CD4-positive, alpha-beta T cell treated with Interleukin-17A for 4 hours (primary cell): ENCODE measurements at regions not wholly inside any gene's neighbourhood (a gene's known extent, or its start where the extent isn't known, plus 50 kb on each side); places are given as distances from the start of the nearest gene placed in this dataset.
"Not testable (repeated sequence)": the region's sequence is repeated elsewhere in the genome, so short reads cannot be mapped to it uniquely, and the experiment has no call there.

Experiments used
- DNase-seq: peaks from one replicate; pipeline ENCODE4 v3.0.0-alpha.2; 2020; ENCODE audit warnings: mixed read lengths

DNA sequence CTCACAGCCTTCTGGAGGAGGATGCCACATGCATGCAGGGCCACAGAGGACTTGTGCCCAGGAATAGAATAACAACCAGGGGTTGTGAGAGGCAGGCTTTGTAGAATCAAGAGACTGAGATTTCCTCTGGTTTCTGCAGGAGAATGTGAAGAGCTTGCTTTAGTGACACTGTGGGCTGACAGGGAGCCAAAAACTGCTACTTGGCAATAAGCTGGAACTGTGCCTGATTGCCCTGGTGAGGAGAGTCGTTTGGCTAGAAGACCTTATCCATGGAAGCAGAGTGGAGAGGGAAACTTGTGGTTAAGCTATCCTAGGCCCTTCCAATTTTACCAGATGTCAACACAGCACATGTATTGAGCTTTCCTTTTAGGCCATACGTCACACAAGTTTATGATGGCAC is 902.1 kb downstream of the MRPL39 start:
- no peak for DNase-seq

DNA sequence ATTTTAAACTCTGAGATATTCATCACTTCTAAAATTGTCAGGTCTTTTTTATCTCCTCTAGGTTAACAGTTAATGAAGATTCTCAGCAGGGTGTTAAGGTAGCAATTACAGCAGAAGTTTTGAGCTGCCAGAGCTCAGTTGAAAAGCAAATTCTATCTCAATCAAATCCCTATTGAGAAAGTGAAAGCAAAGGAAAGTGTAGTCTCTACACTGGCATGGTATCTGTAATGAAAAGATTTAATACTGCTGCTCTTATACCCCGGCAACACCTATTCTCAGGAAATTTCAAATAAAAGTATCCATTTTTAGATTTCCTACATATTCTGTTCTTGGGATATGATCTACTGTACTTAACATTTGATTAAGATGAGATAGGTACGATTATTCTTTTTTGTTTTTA is 913.5 kb downstream of the MRPL39 start:
- DNase-seq, result no peak

DNA sequence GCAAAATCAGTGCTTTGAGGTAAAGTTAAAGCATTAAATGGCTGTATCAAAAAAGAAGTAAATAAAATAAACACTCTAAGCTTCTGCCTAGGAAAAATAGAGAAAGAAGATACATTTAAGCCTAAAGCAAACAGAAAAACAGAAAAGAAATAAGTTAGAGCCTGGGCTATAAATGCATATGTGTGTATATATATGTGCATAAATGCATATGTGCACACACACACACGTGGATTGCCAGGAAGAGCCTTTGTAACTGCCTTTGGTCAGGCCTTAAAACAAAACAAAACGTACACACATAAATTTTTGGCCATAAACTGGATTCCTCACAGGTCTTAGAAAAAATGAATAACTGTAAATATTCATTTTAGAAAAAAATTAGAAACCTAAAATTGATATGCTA is 925.8 kb downstream of the MRPL39 start:
- no peak for DNase-seq

DNA sequence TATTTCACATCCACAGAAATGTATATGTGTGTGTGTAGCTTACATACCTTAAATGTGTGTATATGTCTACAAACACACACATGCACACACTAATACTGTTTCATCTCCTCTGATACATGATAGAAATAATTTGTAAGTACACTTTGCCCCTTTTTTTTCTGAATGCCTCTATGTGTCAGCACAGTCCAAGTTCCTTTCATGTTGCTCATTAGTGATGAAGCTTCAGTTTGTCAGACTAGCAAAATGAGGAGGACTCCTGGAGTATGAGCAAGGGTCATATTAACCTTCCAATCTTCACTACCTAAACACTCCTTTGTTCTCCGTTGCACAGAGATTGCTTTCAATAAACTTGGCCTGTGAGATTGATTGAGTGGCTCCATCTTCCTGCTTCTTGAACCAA is 935.4 kb downstream of the MRPL39 start:
- DNase-seq, result no peak

DNA sequence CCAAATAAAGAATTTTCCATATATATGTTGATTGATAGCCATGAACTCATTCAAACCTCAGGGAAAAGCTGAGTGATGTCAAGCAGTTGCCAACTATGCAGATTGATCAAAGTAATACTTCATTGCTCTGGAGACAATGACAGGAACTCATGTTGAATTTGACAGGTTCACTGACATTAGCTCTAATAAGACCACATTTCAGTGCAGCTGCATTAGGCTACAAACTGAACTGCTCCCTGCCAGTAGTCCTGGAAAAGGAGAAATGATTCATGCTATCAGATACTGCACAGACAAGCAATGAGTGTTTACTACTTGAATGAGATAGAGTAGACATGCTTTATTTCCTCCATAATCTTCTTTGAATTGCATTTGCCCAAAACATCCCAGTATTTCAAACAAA is 948.4 kb downstream of the MRPL39 start:
- no peak for DNase-seq

DNA sequence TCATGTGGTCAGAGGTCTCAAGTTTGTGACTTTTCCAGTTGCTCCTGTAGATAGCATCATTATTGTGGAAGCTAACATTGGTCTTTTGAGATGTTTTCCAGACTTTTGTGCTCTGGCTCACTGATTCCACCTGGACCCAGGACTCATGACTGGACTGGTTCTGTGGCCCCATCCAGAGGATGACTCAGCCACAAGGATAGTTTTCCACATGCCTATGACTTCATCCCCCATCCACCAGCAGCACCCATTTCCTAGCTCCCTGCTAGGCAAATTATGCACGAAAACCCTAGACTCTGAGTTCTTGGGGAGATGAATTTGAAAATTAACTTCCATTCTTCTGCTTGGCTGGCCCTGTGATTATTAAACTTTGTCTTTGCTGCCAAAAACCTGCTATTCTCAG is 949.3 kb downstream of the MRPL39 start:
- DNase-seq, result no peak

DNA sequence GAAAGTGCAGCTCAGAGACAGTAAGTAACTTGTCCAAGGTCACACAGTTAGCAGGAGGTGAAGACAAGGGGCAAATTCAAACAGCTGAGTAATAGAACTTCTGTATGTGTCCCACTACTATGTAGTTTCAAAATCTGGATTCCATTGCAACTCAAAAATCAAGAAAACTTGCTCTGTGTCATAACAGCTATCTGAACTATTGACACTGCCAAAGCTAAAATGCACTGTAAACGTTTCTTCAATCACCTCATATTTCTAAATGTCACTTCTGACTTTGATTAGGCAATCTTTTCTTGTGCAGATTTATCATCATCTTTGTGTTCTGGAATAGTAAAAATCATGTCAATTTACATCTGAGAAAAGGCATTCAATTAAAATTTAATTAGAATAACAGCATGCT is 957.6 kb downstream of the MRPL39 start:
- DNase-seq, result no peak

DNA sequence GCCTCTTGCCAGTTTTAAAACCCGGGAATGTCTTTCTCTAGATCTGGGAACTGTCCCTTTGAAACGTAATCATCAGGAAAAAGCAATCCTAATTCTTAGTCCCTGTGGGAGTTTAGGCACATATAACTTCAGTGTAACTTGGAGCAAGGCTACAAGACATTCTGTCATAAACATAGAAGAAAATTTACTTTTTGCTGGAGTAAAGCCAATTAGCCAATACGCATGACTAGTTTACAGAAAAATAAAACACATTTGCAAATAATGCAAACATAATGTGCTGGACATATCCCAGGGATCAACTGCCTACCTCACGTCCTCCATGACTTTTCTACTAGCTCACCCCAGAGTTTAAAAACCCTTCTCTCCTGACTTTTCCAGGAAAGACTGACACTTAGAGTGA is 970.6 kb downstream of the MRPL39 start:
- DNase-seq, result no peak

DNA sequence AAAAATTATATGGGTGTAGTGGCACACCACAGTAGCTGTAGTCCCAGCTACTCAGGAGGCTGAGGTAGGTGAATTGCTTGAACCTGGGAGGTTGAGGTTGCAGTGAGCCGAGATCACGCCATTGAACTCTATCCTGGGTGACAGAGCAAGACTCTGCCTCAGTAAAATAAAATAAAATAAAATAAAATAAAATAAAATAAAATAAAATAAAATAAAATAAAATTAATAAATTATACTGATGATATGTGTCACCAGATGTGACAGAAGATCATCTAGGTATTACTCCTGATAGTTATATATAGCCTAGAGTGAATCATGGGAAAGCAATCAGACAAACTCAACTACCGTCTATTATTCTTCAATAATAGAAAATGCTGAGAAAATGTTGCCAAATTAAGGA is 972.5 kb downstream of the MRPL39 start:
- no peak for DNase-seq

DNA sequence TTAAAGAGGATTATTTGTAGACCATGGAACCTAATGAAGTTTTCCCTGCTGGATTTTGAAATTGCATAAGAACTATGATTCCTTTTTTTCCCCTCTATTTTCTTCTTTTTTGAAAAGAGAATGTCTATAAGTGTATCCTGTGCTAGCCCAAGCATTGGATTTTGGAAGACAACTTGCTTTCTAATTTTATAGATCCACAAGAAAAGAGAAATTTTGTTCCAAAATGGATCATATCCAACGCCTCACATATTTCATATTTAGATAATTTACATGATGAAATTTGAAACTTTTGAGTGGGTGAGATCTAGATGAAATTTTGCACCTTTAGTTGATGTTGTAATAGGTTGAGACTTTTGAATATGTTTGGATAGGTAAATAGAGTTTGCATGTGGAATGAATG is 978.7 kb downstream of the MRPL39 start:
- no peak for DNase-seq

DNA sequence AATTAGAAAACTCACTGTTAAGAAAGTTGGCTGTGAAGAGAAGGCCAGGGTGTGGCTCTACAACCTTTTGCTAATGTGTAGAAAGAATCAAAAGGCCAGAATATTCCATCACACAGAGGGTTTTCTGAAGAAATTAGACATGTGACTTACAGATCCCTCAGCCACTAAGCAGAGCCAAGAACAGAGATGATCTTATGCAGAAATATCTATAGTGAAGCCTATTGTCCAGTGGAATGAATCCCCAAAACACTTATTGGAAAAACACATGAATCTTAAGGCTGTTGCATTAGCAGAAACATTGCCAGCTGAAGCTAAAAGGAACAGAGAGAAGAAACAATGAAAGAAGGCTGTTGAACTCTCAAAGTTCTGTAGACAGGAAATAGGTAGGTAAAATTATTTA is 979.2 kb downstream of the MRPL39 start:
- no peak for DNase-seq

DNA sequence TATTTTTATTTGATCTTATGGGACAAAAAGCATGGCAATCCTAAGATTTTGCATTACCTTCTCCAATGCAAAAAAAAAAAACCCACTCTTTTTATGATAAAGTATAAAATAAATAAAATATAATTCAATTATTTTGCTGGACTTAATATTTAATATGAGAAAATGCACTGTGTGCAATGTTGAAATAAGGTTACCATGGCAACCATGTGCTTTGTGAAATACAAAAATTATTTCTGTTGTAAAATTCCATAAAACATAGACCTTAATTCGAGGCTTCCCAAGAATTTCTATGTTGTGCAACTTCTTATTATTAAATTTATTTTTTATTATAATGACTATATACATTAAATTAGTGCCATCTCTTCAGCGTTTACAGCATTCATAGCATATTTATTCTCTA is 989.5 kb downstream of the MRPL39 start:
- DNase-seq, result no peak

DNA sequence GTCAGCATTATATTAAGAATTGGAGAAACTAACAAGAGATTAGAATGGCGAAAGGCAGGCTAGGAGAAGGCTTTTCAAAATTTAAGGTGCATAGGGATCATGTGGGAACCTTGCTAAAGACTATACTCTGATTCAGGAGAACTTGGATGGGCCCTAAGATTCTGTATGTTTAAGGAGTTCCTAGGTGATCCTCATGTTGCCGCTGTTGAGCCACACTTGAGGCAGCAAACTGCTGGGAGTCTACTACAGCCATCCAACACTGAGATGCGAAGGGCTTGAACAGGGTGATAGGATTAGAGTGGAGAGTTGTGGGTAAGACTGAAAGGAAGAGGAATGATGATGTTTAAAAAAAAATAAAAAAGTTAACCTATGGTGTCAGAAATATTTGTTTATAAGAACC is 1013.2 kb downstream of the MRPL39 start:
- DNase-seq, result no peak

DNA sequence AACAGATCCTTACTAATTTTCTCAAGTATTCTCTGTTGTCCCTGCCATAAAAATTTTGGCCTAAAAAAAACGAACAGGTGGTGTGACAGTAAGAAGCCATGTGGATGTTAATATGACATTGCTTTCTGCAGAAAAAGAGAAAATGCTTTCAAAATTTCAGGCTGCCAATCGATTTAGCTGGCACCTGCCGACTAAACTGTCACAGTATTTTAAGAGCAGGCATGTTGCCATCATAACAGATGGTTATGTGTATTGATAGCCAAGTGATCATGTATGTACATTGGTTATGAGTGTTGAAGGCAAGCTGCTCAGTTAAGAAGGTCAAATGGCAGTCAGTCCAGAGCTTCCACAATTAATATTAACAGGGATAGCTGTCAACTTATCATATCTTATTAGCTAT is 1017.0 kb downstream of the MRPL39 start:
- no peak for DNase-seq

DNA sequence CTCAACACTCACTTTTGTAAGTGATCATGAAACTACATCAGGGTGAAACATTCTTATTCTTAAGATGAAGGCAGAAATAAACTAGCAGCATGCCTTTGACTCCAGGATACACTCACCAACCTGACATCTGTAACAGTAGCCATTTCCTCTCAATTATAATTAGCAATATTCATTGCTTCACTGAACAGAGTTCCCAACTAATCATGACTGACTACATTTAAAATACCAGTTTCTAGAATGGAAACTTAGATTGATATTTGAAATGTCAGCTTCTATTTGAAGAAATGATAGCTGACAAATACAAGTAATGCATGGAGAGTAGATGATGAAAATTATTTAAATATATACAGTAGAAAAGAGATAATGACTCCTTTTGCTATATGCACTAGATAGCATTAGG is 1023.8 kb downstream of the MRPL39 start:
- no peak for DNase-seq

DNA sequence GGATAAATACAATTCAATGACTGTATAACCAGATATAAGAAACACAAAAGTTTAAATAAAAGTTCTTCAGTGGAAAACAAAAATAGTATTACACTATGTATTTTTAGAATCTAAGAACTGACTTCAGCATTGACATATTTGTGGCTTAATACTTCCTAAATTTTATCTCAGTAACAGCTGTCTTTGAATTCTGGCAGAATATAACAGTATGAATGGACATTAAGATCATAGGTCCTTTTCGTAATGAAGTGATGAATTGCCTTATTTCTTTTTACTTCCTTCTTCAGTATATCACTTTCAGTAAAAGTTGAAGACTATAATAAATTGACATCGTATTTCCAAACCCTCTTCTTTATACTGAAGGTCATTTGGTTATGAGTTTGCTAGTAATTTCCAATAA is 1030.0 kb downstream of the MRPL39 start:
- no peak for DNase-seq

DNA sequence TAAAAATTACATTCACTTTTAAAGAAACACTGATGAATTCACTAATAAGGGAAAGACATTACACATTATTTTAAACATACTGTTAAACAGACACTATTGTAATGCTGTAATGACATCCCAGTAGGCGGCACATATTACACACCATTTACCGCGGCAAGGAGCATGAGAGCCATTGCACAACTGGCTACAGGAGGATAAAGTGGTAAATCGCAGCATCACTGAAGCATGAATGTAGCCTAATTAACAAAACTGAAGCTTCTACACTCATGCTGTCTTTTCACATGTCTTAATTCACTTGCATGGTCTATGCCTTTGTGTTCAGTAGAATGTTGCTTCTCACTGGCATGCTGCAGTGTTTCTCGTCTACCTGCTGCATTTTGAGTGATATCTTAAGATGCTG is 1046.0 kb downstream of the MRPL39 start:
- no peak for DNase-seq

DNA sequence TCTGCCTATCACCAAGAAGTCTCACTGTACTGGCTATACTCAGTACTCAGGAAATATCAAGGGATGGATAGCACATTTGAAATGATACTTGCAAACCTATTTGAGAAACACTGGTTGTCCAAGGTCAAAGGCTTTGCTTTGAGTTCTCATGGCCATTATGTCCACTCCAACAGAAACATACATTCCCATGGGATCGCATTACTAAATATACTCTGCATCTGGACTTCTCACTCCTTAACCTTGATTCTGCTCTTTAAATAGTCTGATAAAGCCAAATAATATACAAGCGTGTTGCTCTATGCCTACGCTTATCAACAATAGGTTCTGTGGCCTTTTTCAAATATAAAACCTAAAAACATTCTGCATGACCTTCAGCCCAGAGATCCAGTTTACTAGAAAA is 1054.8 kb downstream of the MRPL39 start:
- no peak for DNase-seq

DNA sequence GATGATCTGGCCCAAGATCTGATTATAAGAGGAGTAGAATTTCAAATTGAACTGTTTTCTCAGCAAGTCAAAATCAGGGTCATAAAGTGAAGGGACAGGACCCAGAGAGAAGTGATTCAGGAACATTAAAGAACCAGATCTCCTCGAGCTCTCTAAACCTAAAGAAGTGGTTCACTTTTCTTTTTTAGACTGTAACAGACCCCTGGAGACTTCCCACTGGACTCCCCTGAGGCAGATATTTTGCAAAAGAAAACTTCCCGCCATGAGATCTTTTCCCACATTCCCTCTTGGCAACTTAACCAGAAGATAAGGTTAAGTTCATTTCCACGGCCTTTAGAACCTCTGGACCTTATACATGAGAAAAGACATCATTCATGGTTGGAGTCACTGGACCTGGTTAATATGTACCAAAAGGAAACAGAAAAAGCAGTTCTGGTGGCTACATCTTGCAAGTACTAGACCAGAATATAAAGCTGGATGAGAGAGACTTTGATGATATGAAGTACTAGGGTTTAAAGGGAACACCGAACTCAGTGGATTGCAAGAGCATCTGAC is 1061.4 kb downstream of the MRPL39 start:
- no peak for DNase-seq

DNA sequence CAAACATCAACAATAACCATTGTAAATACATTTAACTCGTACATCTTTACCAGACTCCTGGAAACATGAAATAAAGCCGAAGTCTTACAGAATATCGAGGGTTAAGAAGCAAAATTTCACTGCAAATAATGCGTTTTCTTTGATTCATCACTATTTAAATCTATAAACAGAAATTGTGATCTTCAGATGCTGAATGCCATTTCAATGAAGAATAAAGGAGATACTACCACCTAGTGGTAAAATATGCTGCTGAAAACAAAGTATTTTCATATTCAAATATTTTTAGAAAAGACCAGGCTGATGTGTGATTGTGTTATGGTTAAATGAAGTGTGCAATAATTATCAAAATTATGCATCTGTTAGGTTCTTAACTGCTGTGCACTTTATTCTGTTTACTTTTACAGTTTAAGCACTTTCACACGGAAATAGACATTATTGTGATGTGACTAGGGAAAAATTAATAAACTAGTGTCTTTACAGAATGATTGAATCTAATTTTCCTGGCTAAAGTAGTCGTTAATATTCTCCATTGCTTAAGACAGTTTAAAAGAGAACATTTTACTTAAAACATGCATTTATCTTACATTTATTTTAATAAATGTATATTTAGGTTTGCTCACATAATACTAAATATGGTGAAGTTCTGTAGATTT is 1093.1 kb downstream of the MRPL39 start:
- no peak for DNase-seq

DNA sequence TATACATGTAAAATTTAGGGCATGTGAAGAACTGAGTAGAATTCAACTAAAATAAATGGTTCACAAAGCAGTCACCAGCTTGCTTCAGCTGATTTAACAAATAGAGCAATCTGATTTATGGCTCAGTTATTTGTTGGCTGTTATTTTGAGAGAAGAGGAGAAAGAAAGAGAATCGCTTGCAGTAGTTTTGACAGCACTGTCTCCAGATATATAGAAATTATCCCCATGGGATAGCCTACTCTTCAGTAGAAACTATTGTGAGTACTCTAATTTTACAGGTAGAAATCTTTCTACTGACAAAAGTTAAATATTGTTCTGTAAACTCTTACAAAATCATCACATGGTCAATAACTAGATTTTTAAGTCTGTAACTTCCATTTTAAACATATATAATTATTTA is 1098.2 kb downstream of the MRPL39 start:
- DNase-seq, result no peak

DNA sequence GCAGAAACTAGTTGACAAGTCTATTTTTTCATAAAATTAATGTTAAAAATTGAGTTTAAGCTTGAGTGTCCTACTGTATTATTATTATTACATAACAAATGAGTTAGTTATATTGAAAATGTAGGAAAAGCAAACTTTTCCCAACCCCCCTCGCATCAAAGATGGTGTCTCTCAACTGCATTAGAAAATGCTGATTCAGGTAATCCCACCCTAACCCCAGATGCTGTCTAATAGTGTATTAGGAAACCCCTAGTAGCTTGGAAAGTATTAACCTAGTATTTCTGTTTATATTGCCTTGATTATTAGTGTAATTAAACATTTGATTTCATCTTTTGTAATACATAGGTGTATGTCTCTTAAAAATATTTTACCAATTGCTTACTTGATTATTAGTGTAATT is 1120.3 kb downstream of the MRPL39 start:
- DNase-seq, result no peak

DNA sequence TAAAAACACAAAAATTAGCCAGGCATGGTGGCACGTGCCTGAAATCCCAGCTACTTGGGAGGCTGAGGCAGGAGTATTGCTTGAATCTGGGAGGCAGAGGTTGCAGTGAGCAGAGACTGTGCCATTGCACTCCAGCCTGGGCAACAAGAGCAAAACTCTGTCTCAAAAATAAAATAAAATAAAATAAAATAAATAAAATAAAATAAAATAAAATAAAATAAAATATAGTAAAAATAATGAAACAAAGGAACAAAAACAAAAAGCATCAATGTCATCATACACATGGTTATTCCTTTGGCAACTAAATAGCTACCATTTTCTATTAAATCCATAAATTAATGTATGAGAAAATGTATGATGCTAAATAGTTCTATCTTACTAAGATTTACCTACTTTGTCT is 1123.9 kb downstream of the MRPL39 start:
- DNase-seq, result not testable (repeated sequence)

DNA sequence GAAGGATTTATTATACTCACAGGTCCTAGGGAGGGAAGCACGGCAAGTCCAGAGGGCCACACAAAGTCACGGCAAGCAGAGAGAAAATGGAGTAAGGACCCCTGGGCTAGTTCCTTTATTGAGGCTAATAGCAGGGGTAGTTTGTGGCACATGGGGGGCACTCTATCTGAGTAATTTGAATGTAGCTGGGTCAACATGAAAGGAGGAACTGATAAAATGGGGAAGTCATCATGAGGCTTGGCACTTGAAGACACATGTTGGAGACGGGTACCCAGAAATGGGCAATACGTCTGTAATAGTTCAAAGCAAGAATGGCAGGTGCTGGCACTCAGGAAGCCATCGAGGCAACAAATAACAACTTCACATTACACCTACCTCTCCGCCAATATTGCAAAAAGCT is 1136.4 kb downstream of the MRPL39 start:
- no peak for DNase-seq

DNA sequence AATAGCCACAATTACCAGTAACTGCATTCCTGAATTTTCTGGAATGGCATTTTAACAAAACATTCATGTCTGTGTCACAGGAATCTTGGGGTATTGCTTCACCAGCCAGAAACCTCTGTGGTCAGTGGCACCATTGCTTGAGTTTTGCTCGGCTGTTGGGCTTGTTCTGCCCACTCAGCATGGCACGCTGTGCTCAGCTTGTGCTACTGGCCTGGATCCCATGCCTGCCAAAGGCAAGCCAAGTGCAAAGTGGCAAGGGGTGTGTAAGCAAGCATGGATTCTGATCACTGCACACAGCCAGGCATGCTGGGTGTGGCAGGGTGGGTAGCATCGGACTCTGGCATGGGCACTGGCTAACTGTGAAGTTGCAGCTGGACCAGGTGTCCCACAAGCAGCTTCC is 1150.9 kb downstream of the MRPL39 start:
- no peak for DNase-seq

DNA sequence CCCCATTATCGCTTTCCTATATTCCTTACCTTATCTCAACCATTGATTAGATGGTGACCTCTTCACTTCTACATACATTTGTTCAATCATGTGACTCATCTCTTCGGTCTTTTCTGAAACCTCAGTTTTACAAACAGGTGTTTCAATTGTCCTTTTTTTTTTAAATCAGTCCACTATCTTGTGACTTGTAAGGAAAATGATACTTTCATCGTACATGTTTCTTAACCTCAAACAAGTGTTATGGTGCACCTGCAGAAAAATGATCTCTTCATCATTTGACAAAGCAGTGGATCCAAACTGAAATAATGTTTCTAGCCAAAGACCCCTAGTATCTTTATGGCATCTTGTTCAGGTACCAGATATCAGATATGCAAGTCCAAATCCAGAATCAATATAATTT is 1157.2 kb downstream of the MRPL39 start:
- DNase-seq, result no peak
